Neural cell (in vitro differentiated cells): ENCODE measurements at regions not wholly inside any gene's neighbourhood (a gene's known extent, or its start where the extent isn't known, plus 50 kb on each side); places are given as distances from the start of the nearest gene placed in this dataset.

Experiments
- H2AFZ ChIP-seq: fragments of 200-600, 300-800 bp; sonication (generic), shearing (Covaris generic); 2 replicates; pipeline ENCODE4 v1.6.0; 2014; ENCODE audit warnings: low read depth, mild to moderate bottlenecking, antibody characterized with exemption, low read length, moderate library complexity
- H3F3A ChIP-seq: fragments of 200-600 bp; shearing (Covaris generic); 2 replicates; pipeline ENCODE4 v1.6.1; 2016; ENCODE audit warnings: mild to moderate bottlenecking, moderate library complexity, mixed read lengths, antibody characterized with exemption, low read length; ENCODE audit not compliant: insufficient read depth, poor library complexity, severe bottlenecking
- H3K27ac ChIP-seq: fragments of 200-600, 300-800 bp; sonication (generic), shearing (Covaris generic); 2 replicates; pipeline ENCODE4 v1.5.1; 2014; ENCODE audit warnings: mild to moderate bottlenecking, low read length, moderate library complexity
- H3K27me3 ChIP-seq: fragments of 300-800, 200-600 bp; sonication (generic), shearing (Covaris generic); 2 replicates; pipeline ENCODE4 v1.6.0; 2014; ENCODE audit warnings: mild to moderate bottlenecking, low read depth, low read length, moderate library complexity; ENCODE audit not compliant: insufficient read depth
- H3K36me3 ChIP-seq: fragments of 300-800, 200-600 bp; sonication (generic), shearing (Covaris generic); 2 replicates; pipeline ENCODE4 v1.5.1; 2014; ENCODE audit warnings: mild to moderate bottlenecking, antibody characterized with exemption, low read length, moderate library complexity; ENCODE audit not compliant: insufficient read depth
- H3K4me2 ChIP-seq: fragments of 300-800, 200-600 bp; sonication (generic), shearing (Covaris generic); 2 replicates; pipeline ENCODE4 v1.6.0; 2014; ENCODE audit warnings: mild to moderate bottlenecking, low read length
- H3K4me3 ChIP-seq: fragments of 300-800, 200-600 bp; sonication (generic), shearing (Covaris generic); 2 replicates; pipeline ENCODE4 v1.5.1; 2014; ENCODE audit warnings: mild to moderate bottlenecking, low read length, moderate library complexity
- H3K79me2 ChIP-seq: fragments of 200-600 bp; shearing (Covaris generic); replicated peaks from 2 replicates; pipeline ENCODE4 v1.6.0; 2014; ENCODE audit warnings: mild to moderate bottlenecking, low read length, moderate library complexity; ENCODE audit not compliant: insufficient read depth
- H3K9ac ChIP-seq: fragments of 300-800, 200-600 bp; sonication (generic), shearing (Covaris generic); 2 replicates; pipeline ENCODE4 v1.6.1; 2016; ENCODE audit warnings: mild to moderate bottlenecking, low read length, mixed read lengths
- H3K9me2 ChIP-seq: fragments of 200-600 bp; shearing (Covaris generic); 2 replicates; pipeline ENCODE4 v1.6.1; 2016; ENCODE audit warnings: mild to moderate bottlenecking, low read length, mixed read lengths; ENCODE audit not compliant: insufficient read depth
- H3K9me3 ChIP-seq: fragments of 200-600, 300-800 bp; sonication (generic), shearing (Covaris generic); 2 replicates; pipeline ENCODE4 v1.6.1; 2016; ENCODE audit warnings: mild to moderate bottlenecking, mixed run types, low read length, moderate library complexity, mixed read lengths
- H4K20me1 ChIP-seq: fragments of 200-600 bp; shearing (Covaris generic); 2 replicates; pipeline ENCODE4 v1.6.1; 2016; ENCODE audit warnings: mild to moderate bottlenecking, mixed run types; ENCODE audit not compliant: insufficient read depth
- EP300 ChIP-seq: fragments of 450-650 bp; conservative IDR thresholded peaks from 2 replicates; pipeline ENCODE4 v1.6.1; 2014; ENCODE audit warnings: antibody characterized with exemption, mild to moderate bottlenecking, moderate library complexity; ENCODE audit not compliant: poor library complexity, severe bottlenecking
- EZH2 ChIP-seq: fragments of 200-600, 300-800 bp; shearing (Covaris generic), sonication (generic); IDR thresholded peaks from 2 replicates; pipeline ENCODE4 v1.6.1; 2014; ENCODE audit warnings: antibody characterized with exemption, low read length, borderline replicate concordance, mild to moderate bottlenecking; ENCODE audit not compliant: insufficient read depth, poor library complexity, severe bottlenecking
- MXI1 ChIP-seq: fragments of 450-650 bp; conservative IDR thresholded peaks from 2 replicates; pipeline ENCODE4 v1.6.1; 2014; ENCODE audit warnings: antibody characterized with exemption, mild to moderate bottlenecking; ENCODE audit not compliant: poor library complexity, severe bottlenecking
- POLR2AphosphoS5 ChIP-seq: IDR thresholded peaks from 2 replicates; pipeline ENCODE4 v1.6.1; 2012
- RAD21 ChIP-seq: fragments of 450-650 bp; conservative IDR thresholded peaks from 2 replicates; pipeline ENCODE4 v1.6.1; 2014; ENCODE audit warnings: antibody characterized with exemption, mild to moderate bottlenecking, moderate library complexity
- SMC3 ChIP-seq: fragments of 450-650 bp; conservative IDR thresholded peaks from 2 replicates; pipeline ENCODE4 v1.6.1; 2014; ENCODE audit warnings: antibody characterized with exemption, mild to moderate bottlenecking, moderate library complexity; ENCODE audit not compliant: poor library complexity
- TAF1 ChIP-seq: IDR thresholded peaks from 2 replicates; pipeline ENCODE4 v1.6.1; 2012; ENCODE audit warnings: low read depth
- TF ChIP-seq, protein P1 (sequence below): IDR thresholded peaks from 2 replicates; pipeline ENCODE4 v1.6.1; 2012; ENCODE audit warnings: borderline replicate concordance
- TF ChIP-seq, protein P2 (sequence below): fragments of 450-650 bp; IDR thresholded peaks from 2 replicates; pipeline ENCODE4 v1.5.1; 2014; ENCODE audit warnings: antibody characterized with exemption, mild to moderate bottlenecking, moderate library complexity; ENCODE audit not compliant: poor library complexity, severe bottlenecking

DNA sequence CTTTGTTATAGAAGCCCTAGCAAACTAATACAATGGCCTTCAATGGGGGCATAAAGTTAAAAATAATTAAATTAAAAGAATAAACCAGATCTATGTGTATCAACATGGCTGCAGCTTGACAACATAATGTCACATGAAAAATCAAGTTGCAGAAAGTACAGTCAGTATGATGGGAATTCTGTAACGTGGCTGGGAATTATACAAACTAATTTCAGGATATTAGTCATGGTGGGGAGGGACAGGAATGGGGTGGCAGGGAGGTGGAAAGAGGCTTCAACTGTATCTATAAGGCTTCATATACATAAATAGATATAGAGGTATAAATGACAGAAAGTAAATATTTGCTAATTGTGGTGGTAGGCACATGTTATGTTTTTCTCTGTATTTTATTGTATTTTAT, 107.1 kb downstream of the UNC5CL start:
- no peak overlapping the region for H3K4me2 ChIP-seq

DNA sequence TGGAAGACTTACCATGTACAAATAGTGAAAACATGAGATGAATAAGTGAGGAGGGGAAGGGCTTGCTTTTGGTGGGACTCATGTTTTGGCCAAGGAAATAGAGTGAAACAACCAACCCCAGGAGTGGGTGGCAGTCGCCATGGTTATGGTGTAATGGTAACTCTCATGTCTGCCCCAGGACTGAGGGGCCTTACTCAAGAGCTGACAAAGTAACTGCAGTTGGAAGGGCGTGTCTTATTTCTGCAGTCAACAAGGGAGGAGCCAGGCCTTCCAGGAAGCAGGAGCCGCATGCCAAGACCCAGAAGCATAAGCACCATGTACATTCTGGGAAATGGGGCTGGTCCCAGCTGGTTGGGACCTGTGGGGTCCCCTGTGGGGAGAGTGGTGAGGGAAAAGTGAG, 108.5 kb downstream of the UNC5CL start:
- no peak overlapping the region for H3K27ac ChIP-seq
- no peaks in the 10 kb centered on the region for H3K79me2 ChIP-seq
- no peaks in the 10 kb centered on the region for H3F3A ChIP-seq
- H3K9ac ChIP-seq: no peak overlapping the region
- H2AFZ ChIP-seq: no peak overlapping the region
- no peaks in the 10 kb centered on the region for H3K36me3 ChIP-seq
- TF ChIP-seq TAF1 (no peak), POLR2AphosphoS5 (no peak), MXI1 (no peak), SMC3 (no peak), EZH2 (no peak), EP300 (no peak), RAD21 (no peak)
- TF ChIP-seq, protein P1, sequence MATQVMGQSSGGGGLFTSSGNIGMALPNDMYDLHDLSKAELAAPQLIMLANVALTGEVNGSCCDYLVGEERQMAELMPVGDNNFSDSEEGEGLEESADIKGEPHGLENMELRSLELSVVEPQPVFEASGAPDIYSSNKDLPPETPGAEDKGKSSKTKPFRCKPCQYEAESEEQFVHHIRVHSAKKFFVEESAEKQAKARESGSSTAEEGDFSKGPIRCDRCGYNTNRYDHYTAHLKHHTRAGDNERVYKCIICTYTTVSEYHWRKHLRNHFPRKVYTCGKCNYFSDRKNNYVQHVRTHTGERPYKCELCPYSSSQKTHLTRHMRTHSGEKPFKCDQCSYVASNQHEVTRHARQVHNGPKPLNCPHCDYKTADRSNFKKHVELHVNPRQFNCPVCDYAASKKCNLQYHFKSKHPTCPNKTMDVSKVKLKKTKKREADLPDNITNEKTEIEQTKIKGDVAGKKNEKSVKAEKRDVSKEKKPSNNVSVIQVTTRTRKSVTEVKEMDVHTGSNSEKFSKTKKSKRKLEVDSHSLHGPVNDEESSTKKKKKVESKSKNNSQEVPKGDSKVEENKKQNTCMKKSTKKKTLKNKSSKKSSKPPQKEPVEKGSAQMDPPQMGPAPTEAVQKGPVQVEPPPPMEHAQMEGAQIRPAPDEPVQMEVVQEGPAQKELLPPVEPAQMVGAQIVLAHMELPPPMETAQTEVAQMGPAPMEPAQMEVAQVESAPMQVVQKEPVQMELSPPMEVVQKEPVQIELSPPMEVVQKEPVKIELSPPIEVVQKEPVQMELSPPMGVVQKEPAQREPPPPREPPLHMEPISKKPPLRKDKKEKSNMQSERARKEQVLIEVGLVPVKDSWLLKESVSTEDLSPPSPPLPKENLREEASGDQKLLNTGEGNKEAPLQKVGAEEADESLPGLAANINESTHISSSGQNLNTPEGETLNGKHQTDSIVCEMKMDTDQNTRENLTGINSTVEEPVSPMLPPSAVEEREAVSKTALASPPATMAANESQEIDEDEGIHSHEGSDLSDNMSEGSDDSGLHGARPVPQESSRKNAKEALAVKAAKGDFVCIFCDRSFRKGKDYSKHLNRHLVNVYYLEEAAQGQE: no peak
- TF ChIP-seq, protein P2, sequence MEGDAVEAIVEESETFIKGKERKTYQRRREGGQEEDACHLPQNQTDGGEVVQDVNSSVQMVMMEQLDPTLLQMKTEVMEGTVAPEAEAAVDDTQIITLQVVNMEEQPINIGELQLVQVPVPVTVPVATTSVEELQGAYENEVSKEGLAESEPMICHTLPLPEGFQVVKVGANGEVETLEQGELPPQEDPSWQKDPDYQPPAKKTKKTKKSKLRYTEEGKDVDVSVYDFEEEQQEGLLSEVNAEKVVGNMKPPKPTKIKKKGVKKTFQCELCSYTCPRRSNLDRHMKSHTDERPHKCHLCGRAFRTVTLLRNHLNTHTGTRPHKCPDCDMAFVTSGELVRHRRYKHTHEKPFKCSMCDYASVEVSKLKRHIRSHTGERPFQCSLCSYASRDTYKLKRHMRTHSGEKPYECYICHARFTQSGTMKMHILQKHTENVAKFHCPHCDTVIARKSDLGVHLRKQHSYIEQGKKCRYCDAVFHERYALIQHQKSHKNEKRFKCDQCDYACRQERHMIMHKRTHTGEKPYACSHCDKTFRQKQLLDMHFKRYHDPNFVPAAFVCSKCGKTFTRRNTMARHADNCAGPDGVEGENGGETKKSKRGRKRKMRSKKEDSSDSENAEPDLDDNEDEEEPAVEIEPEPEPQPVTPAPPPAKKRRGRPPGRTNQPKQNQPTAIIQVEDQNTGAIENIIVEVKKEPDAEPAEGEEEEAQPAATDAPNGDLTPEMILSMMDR: no peak
- no peak overlapping the region for H3K4me3 ChIP-seq
- H3K4me2 ChIP-seq: no peak overlapping the region
- no peaks in the 10 kb centered on the region for H3K27me3 ChIP-seq
- no peaks in the 10 kb centered on the region for H3K9me3 ChIP-seq
- H3K9me2 ChIP-seq: no peaks in the 10 kb centered on the region
- H4K20me1 ChIP-seq: no peaks in the 10 kb centered on the region

More for the DNA sequence above, 107.1 kb downstream of the UNC5CL start:
- H3K9me3 ChIP-seq: no peaks in the 10 kb centered on the region
- H3K27me3 ChIP-seq: no peaks in the 10 kb centered on the region
- no peaks in the 10 kb centered on the region for H3K79me2 ChIP-seq
- no peaks in the 10 kb centered on the region for H3F3A ChIP-seq
- TF ChIP-seq POLR2AphosphoS5 (no peak), EZH2 (no peak), EP300 (no peak), MXI1 (no peak), TAF1 (no peak)
- no peaks in the 10 kb centered on the region for H3K36me3 ChIP-seq
- no peak overlapping the region for H3K9ac ChIP-seq
- no peak overlapping the region for H3K27ac ChIP-seq
- no peaks in the 10 kb centered on the region for H4K20me1 ChIP-seq
- no peak overlapping the region for H3K4me3 ChIP-seq
- no peak overlapping the region for H2AFZ ChIP-seq
- H3K9me2 ChIP-seq: no peaks in the 10 kb centered on the region

DNA sequence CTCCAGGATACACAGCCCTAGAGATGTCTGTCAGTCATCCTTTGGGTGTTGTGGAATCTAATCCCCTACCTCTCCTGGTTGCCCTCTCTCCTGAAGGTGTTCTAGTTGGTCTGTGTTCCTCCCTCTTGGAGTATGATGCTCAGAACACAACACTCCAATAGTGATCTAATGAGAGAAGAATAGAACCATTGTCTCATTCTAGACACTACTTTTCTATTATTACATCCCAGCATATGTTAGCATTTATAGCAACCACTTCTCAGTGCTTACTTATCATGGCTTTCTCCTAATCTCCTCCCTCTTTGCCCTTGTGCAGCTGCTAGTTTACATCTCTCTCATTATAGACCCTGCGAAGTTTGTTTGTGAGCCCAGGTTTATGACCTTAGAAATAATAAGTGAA, 109.0 kb downstream of the UNC5CL start:
- no peaks in the 10 kb centered on the region for H3K36me3 ChIP-seq
- no peaks in the 10 kb centered on the region for H3K79me2 ChIP-seq
- no peaks in the 10 kb centered on the region for H3K9me2 ChIP-seq
- TF ChIP-seq MXI1 (no peak), SMC3 (no peak), RAD21 (no peak), POLR2AphosphoS5 (no peak), EZH2 (no peak), EP300 (no peak), TAF1 (no peak)
- TF ChIP-seq, protein P1: no peak
- no peak overlapping the region for H3K4me3 ChIP-seq
- H3K9ac ChIP-seq: no peak overlapping the region
- H3K27ac ChIP-seq: no peak overlapping the region
- H3F3A ChIP-seq: no peaks in the 10 kb centered on the region
- no peak overlapping the region for H3K4me2 ChIP-seq
- no peaks in the 10 kb centered on the region for H3K9me3 ChIP-seq
- H3K27me3 ChIP-seq: no peaks in the 10 kb centered on the region
- no peak overlapping the region for H2AFZ ChIP-seq
- H4K20me1 ChIP-seq: no peaks in the 10 kb centered on the region
